ENCODE measurements at regions not wholly inside any gene's neighbourhood (a gene's known extent, or its start where the extent isn't known, plus 50 kb on each side); places are given as distances from the start of the nearest gene placed in this dataset.

DNA sequence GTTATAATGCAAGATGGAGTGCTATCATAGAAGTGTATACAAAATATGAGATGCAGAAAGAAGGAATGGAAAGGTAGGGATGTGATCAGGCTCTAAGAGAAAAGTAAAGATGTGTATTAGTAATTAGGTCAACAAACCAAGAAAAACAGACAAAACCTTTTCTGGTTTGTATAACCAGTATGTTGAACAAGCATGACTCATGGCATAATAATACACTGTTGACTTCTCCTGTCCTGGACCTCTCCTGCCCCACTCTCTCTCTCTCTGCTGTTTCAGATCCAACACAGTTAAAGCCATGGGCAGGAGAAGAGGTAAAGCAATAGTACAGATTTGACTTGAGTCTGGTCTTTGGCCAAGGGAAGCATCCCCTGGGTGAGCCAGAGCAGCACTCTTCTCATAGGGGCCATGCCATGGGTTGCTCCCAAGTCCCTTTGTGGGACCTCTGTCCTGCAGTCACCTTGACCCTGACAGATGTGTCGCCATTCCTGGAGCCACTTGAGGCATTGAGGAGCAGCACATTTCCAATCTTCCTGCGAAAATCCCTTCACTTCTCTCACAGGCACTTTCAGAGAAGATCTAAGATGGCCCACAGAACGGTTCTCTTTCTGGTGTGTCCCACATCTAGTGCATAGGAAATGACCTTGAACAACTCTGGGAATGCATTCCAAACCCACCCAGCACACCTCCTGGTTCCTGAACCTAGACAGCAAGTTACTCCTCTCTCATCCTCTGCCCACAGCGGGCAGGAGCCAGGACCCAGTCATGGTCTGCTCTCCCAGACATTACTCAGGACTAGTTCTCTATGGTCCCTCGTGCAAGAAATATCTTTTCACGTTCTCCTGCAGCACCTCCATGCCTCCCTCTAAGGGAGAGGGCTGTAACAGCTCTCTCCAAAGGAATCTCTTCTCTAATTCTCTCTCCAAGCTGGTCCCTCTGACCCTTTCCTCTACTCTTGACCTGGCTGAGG lies 58.2 kb upstream of the PRSS23 start:
- TF ChIP-seq CTCF (conservative IDR thresholded peaks at IDR 0.05), result no peak
- TF ChIP-seq EZH2 (IDR thresholded peaks at IDR 0.05; ENCODE audit: low read depth), result no peak

Measured in PC-9 (cell line).